CD14-positive monocyte (primary cell): ENCODE measurements at regions not wholly inside any gene's neighbourhood (a gene's known extent, or its start where the extent isn't known, plus 50 kb on each side); places are given as distances from the start of the nearest gene placed in this dataset.

Experiments
- DNase-seq, 3 donors: peaks; one replicate each; pipeline ENCODE4 v3.0.0-alpha.2; 2011 to 2022
- H2AFZ ChIP-seq: 2 replicates; pipeline ENCODE4 v1.6.0; 2012; ENCODE audit warnings: mild to moderate bottlenecking, low read depth, low read length, inconsistent platforms; ENCODE audit not compliant: insufficient read depth, poor library complexity, severe bottlenecking
- H3K27ac ChIP-seq, 2 donors: 1 replicate in 1 of 2; 2 replicates in 1 of 2; pipeline ENCODE4 v1.5.1; 2012 to 2013; ENCODE audit warnings: low read length in 2 of 2, control low read depth in 1 of 2, inconsistent platforms in 1 of 2, low read depth in 1 of 2, mild to moderate bottlenecking in 1 of 2
- H3K27me3 ChIP-seq, 2 donors: one replicate each; pipeline versions ENCODE4 v1.6.0 to v1.6.1; 2011 to 2013; ENCODE audit warnings: low read length in 2 of 2; ENCODE audit not compliant: control insufficient read depth in 2 of 2, insufficient read depth in 2 of 2
- H3K36me3 ChIP-seq, 2 donors: replicated peaks in 1 of 2; 1 replicate in 1 of 2; 2 replicates in 1 of 2; pipeline versions ENCODE4 v1.5.1 to v1.6.1; 2012 to 2013; ENCODE audit warnings: low read length in 2 of 2, control low read depth in 1 of 2, inconsistent platforms in 1 of 2, mild to moderate bottlenecking in 1 of 2; ENCODE audit not compliant: insufficient read depth in 2 of 2, control insufficient read depth in 1 of 2
- H3K4me1 ChIP-seq, 2 donors: 1 replicate in 1 of 2; 2 replicates in 1 of 2; pipeline versions ENCODE4 v1.5.1 to v1.6.1; 2012 to 2013; ENCODE audit warnings: low read length in 2 of 2, control low read depth in 1 of 2, inconsistent platforms in 1 of 2, mild to moderate bottlenecking in 1 of 2, moderate library complexity in 1 of 2; ENCODE audit not compliant: insufficient read depth in 2 of 2, control insufficient read depth in 1 of 2
- H3K4me2 ChIP-seq: replicated peaks from 2 replicates; pipeline ENCODE3; 2012; ENCODE audit warnings: low read length, moderate library complexity, mild to moderate bottlenecking; ENCODE audit not compliant: poor library complexity, severe bottlenecking; ENCODE audit errors: extremely low read depth
- H3K4me3 ChIP-seq, 3 experiments: fragments of 200-600 bp in 1 of 3; sonication (generic) in 1 of 3; replicated peaks in 1 of 3; 1 replicate in 2 of 3; 2 replicates in 1 of 3; pipeline ENCODE4 v1.5.1; 2011 to 2013; ENCODE audit warnings: low read length in 3 of 3, mild to moderate bottlenecking in 3 of 3, control low read depth in 2 of 3, low read depth in 2 of 3, inconsistent platforms in 1 of 3, moderate library complexity in 1 of 3
- H3K79me2 ChIP-seq: 2 replicates; pipeline ENCODE4 v1.6.0; 2012; ENCODE audit warnings: mild to moderate bottlenecking, control low read depth, inconsistent platforms, low read length, moderate library complexity; ENCODE audit not compliant: insufficient read depth
- H3K9ac ChIP-seq: 2 replicates; pipeline ENCODE4 v1.6.0; 2017; ENCODE audit warnings: low read length, mild to moderate bottlenecking; ENCODE audit not compliant: insufficient read depth, poor library complexity, severe bottlenecking
- H3K9me3 ChIP-seq, 2 donors: replicated peaks in 1 of 2; 1 replicate in 1 of 2; 2 replicates in 1 of 2; pipeline versions ENCODE4 v1.5.1 to v1.6.1; 2012 to 2013; ENCODE audit warnings: low read length in 2 of 2, control low read depth in 1 of 2; ENCODE audit not compliant: control insufficient read depth in 1 of 2, insufficient read depth in 1 of 2
- H4K20me1 ChIP-seq: 2 replicates; pipeline ENCODE4 v1.6.0; 2012; ENCODE audit warnings: mild to moderate bottlenecking, low read length, control low read depth, moderate library complexity; ENCODE audit not compliant: insufficient read depth
- H3K27ac Mint-ChIP-seq, 7 donors: one replicate each; pipeline ENCODE4 v1.8.0; 2020; ENCODE audit warnings: mild to moderate bottlenecking in 7 of 7, mixed read lengths in 7 of 7, moderate library complexity in 6 of 7, inconsistent platforms in 2 of 7
- H3K27me3 Mint-ChIP-seq, 3 donors: one replicate each; pipeline ENCODE4 v1.8.0; 2021 to 2022; ENCODE audit warnings: low read depth in 3 of 3, mild to moderate bottlenecking in 3 of 3, mixed read lengths in 3 of 3, moderate library complexity in 3 of 3, inconsistent platforms in 1 of 3
- H3K36me3 Mint-ChIP-seq, 2 donors: one replicate each; pipeline ENCODE4 v1.8.0; 2020; ENCODE audit warnings: mixed read lengths in 2 of 2, inconsistent platforms in 1 of 2, mild to moderate bottlenecking in 1 of 2
- H3K4me1 Mint-ChIP-seq: one replicate; pipeline ENCODE4 v1.8.0; 2020; ENCODE audit warnings: mild to moderate bottlenecking, mixed read lengths
- H3K4me3 Mint-ChIP-seq, 2 donors: one replicate each; pipeline ENCODE4 v1.8.0; 2020; ENCODE audit warnings: mild to moderate bottlenecking in 2 of 2, mixed read lengths in 2 of 2, moderate library complexity in 1 of 2
- H3K9me3 Mint-ChIP-seq, 7 donors: one replicate each; pipeline ENCODE4 v1.8.0; 2020 to 2022; ENCODE audit warnings: mixed read lengths in 7 of 7, mild to moderate bottlenecking in 6 of 7, moderate library complexity in 6 of 7, inconsistent platforms in 2 of 7
- WGBS: methylation state at CpG from one replicate; pipeline ENCODE4 v1.1.5; 2013; ENCODE audit warnings: missing lambda C conversion rate; ENCODE audit not compliant: insufficient coverage; 5-methylcytosine and 5-hydroxymethylcytosine counted together
- intact Hi-C, 2 donors: fragments of 100-400 bp; cut with micrococcal nuclease; formaldehyde crosslinking; loops; one replicate each; pipeline versions ENCODE4 v1.15.0 to v1.15.1; 2023
- TF ChIP-seq, protein P1 (sequence below): fragments of 200-600 bp; IDR thresholded peaks from one replicate; pipeline ENCODE4 v1.8.0; 2022; ENCODE audit warnings: antibody characterized with exemption, mild to moderate bottlenecking

DNA sequence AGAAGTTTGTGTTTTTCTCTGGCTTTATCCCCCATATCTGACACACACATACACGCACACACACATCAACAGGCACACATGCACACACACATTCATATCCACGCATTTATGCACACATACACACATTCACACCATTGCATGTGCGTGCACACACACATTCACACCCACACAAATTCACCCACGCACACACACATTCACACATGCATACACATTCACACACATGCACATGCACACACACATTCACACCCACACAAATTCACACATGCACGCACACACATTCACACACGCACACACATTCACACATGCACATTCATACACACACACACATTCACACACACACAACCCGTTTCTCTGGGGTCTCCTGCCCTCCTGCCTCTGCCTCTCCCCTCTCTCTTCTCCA, 264.2 kb downstream of the BCL11B start:
- Mint-ChIP-seq H3K4me3 (no peak overlapping the region), H3K9me3 (peaks cover 0 to 15% (median 8%) of the 10 kb centered on the region in 7 donors), H3K4me1 (peaks cover 12% of the 10 kb centered on the region), H3K36me3 (peaks cover 0 to 7% of the 10 kb centered on the region in 2 donors), H3K27ac (no peak overlapping the region), H3K27me3 (peaks cover 0 to 4% (median 2%) of the 10 kb centered on the region in 3 donors)
- Histone ChIP-seq H3K27ac (no peak overlapping the region), H3K4me3 (no peak overlapping the region), H3K4me2 (no peak overlapping the region), H2AFZ (no peak overlapping the region), H3K9ac (no peak overlapping the region), H3K27me3 (no peaks in the 10 kb centered on the region), H3K36me3 (peaks cover 0 to 3% of the 10 kb centered on the region in 2 donors), H3K4me1 (peaks cover 0 to 4% of the 10 kb centered on the region in 2 donors), H3K9me3 (peaks cover 0 to 17% of the 10 kb centered on the region in 2 donors), H4K20me1 (no peaks in the 10 kb centered on the region), H3K79me2 (no peaks in the 10 kb centered on the region)
- no peak for DNase-seq
- TF ChIP-seq, protein P1, sequence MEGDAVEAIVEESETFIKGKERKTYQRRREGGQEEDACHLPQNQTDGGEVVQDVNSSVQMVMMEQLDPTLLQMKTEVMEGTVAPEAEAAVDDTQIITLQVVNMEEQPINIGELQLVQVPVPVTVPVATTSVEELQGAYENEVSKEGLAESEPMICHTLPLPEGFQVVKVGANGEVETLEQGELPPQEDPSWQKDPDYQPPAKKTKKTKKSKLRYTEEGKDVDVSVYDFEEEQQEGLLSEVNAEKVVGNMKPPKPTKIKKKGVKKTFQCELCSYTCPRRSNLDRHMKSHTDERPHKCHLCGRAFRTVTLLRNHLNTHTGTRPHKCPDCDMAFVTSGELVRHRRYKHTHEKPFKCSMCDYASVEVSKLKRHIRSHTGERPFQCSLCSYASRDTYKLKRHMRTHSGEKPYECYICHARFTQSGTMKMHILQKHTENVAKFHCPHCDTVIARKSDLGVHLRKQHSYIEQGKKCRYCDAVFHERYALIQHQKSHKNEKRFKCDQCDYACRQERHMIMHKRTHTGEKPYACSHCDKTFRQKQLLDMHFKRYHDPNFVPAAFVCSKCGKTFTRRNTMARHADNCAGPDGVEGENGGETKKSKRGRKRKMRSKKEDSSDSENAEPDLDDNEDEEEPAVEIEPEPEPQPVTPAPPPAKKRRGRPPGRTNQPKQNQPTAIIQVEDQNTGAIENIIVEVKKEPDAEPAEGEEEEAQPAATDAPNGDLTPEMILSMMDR: no peak
- WGBS: 95% methylated on average over 7 of the region's 7 CpGs
- intact Hi-C loops: no loop called here

DNA sequence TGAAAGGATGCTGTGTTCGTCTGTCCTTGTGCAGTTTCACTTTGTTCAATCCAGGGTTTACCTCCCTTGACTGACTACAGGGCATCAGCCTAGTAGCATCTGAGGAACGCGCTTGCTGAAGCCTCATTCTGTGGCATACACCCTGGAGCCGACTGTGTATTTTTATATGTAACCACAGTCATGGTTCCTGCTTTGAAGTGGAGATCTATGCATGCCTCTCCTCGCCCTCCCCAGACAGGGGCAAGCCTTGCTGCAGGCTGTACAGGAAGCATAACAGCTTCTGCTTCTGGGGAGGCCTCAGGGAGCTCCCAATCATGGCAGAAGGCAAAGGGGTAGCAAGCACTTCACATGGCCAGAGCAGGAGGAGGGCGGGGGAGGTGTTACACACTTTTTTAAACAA, 262.1 kb downstream of the BCL11B start:
- Histone ChIP-seq H2AFZ (no peak overlapping the region), H3K79me2 (no peaks in the 10 kb centered on the region), H3K9ac (no peak overlapping the region), H3K4me3 (no peak overlapping the region), H3K36me3 (peaks cover 0 to 3% of the 10 kb centered on the region in 2 donors), H3K4me1 (no peaks in the 10 kb centered on the region), H3K4me2 (no peak overlapping the region), H3K27ac (no peak overlapping the region), H3K9me3 (peaks cover 0 to 17% of the 10 kb centered on the region in 2 donors), H4K20me1 (no peaks in the 10 kb centered on the region), H3K27me3 (no peaks in the 10 kb centered on the region)
- 88% methylated on average over 6 of the region's 6 CpGs for WGBS
- H3K36me3 Mint-ChIP-seq: peaks cover 6 to 7% of the 10 kb centered on the region in 2 donors
- H3K9me3 Mint-ChIP-seq: peaks cover 0 to 15% (median 10%) of the 10 kb centered on the region in 7 donors
- no peak for DNase-seq
- TF ChIP-seq, protein P1: no peak
- H3K27me3 Mint-ChIP-seq: peaks cover 0 to 4% (median 2%) of the 10 kb centered on the region in 3 donors
- H3K4me1 Mint-ChIP-seq: no peaks in the 10 kb centered on the region
- intact Hi-C loops: no loop called here
- peak overlapping the region in 1 of 7 donors; percentile 60 for H3K27ac Mint-ChIP-seq
- H3K4me3 Mint-ChIP-seq: no peak overlapping the region
